HepG2 (cell line): ENCODE measurements at regions not wholly inside any gene's neighbourhood (a gene's known extent, or its start where the extent isn't known, plus 50 kb on each side); places are given as distances from the start of the nearest gene placed in this dataset.

ENCODE experiments used
- ATAC-seq: fragments of 200-7000 bp; cut with Tn5 transposase; 3 replicates; pipeline ENCODE4 v1.9.1; 2020; ENCODE audit warnings: mild to moderate bottlenecking, moderate library complexity
- BruUV-seq: library from RNA; stranded (reverse); fragments of 400-500 nt; replicated peaks from 2 replicates; lab custom pipeline; 2021; lab: Mats Ljungman, UMichigan
- CTCF ChIA-PET: fragments of 300-600 bp; formaldehyde crosslinking; extraction: SDS; loops from one replicate; lab custom pipeline; 2021; ENCODE audit warnings: low total read pairs, inconsistent platforms, low intra/inter-chr PET ratio; lab: Yijun Ruan, JAX
- POLR2A ChIA-PET: fragments of 350-600 bp; sonication (Branson Sonifier 250); formaldehyde crosslinking; loops from one replicate; lab custom pipeline; 2020; ENCODE audit warnings: antibody characterized with exemption, inconsistent platforms; lab: Yijun Ruan, JAX
- DNase-seq: peaks from one replicate; pipeline ENCODE4 v3.0.0-alpha.2; 2015; ENCODE audit warnings: low spot score
- FAIRE-seq: peaks from 3 replicates; lab custom pipeline; 2011; peaks lifted over from hg19 to GRCh38; lab: Jason Lieb, UNC
- H2AFZ ChIP-seq: one replicate; pipeline ENCODE4 v1.6.1; 2011; ENCODE audit warnings: low read length, inconsistent platforms
- H3K27ac ChIP-seq: fragments of 300-600 bp; 3 replicates; pipeline ENCODE4 v1.8.0; 2011; ENCODE audit warnings: mixed run types, mild to moderate bottlenecking, mixed read lengths, low read length, inconsistent platforms; ENCODE audit not compliant: insufficient read depth; ENCODE audit errors: extremely low read length
- H3K27me3 ChIP-seq, 2 experiments: fragments of 200-600 bp in 1 of 2; 2 replicates in 1 of 2; 3 replicates in 1 of 2; pipeline versions ENCODE4 v1.6.0 to v1.8.0; 2011; ENCODE audit warnings: low read length in 2 of 2, mild to moderate bottlenecking in 2 of 2, moderate library complexity in 2 of 2, inconsistent platforms in 1 of 2; ENCODE audit not compliant: insufficient read depth in 2 of 2, control insufficient read depth in 1 of 2
- H3K36me3 ChIP-seq, 2 experiments: fragments of 200-600 bp in 1 of 2; replicated peaks in 1 of 2; 2 replicates in 1 of 2; 3 replicates in 1 of 2; pipeline versions ENCODE4 v1.5.1 to v1.8.0; 2011; ENCODE audit warnings: low read length in 2 of 2, inconsistent platforms in 1 of 2; ENCODE audit not compliant: insufficient read depth in 2 of 2, control insufficient read depth in 1 of 2
- H3K4me1 ChIP-seq: 2 replicates; pipeline ENCODE4 v1.5.1; 2012; ENCODE audit warnings: low read length, inconsistent platforms; ENCODE audit not compliant: insufficient read depth
- H3K4me2 ChIP-seq: 2 replicates; pipeline ENCODE4 v1.6.0; 2011; ENCODE audit warnings: low read depth, low read length, inconsistent platforms
- H3K4me3 ChIP-seq, 3 experiments: fragments of 200-600 bp in 1 of 3; sonication (generic), shearing (Covaris generic) in 1 of 3; replicated peaks in 1 of 3; 2 replicates each; pipeline ENCODE4 v1.5.1; 2011 to 2016; ENCODE audit warnings: low read length in 3 of 3, inconsistent platforms in 2 of 3, low read depth in 2 of 3, mild to moderate bottlenecking in 2 of 3, control low read depth in 1 of 3, mixed read lengths in 1 of 3; ENCODE audit not compliant: insufficient read depth in 1 of 3
- H3K79me2 ChIP-seq: one replicate; pipeline ENCODE4 v1.6.1; 2011; ENCODE audit warnings: low read length, inconsistent platforms; ENCODE audit not compliant: insufficient read depth
- H3K9ac ChIP-seq: 2 replicates; pipeline ENCODE4 v1.6.0; 2011; ENCODE audit warnings: mild to moderate bottlenecking, low read depth, low read length, inconsistent platforms; ENCODE audit not compliant: insufficient read depth
- H3K9me3 ChIP-seq: 2 replicates; pipeline ENCODE4 v1.5.1; 2012; ENCODE audit warnings: mild to moderate bottlenecking, low read length
- H4K20me1 ChIP-seq: 2 replicates; pipeline ENCODE4 v1.6.0; 2011; ENCODE audit warnings: inconsistent platforms, mild to moderate bottlenecking, low read length, moderate library complexity; ENCODE audit not compliant: insufficient read depth
- IRF2 ChIP-seq: IDR thresholded peaks from 2 replicates; pipeline ENCODE4 v1.6.1; 2018; ENCODE audit warnings: missing genetic modification reagents, missing compliant biosample characterization
- SPEN ChIP-seq: sonication (generic); formaldehyde crosslinking; IDR thresholded peaks from 2 replicates; pipeline ENCODE4 v1.5.1; 2020; ENCODE audit warnings: low read depth, mild to moderate bottlenecking, missing genetic modification reagents
- ZNF142 ChIP-seq: sonication (generic); formaldehyde crosslinking; IDR thresholded peaks from 2 replicates; pipeline ENCODE4 v1.4.0; 2020; ENCODE audit warnings: missing genetic modification reagents
- ZSCAN21 ChIP-seq: sonication (generic); formaldehyde crosslinking; IDR thresholded peaks from 2 replicates; pipeline ENCODE4 v1.8.0; 2022; ENCODE audit warnings: mild to moderate bottlenecking, missing genetic modification reagents, moderate library complexity, borderline replicate concordance
- WGBS: methylation state at CpG from one replicate; pipeline ENCODE4 v1.1.6; 2017; ENCODE audit warnings: low lambda C conversion rate; 5-methylcytosine and 5-hydroxymethylcytosine counted together
- in situ Hi-C: cut with HindIII; loops from 2 replicates; pipeline ENCODE4 v1.10.0; 2017; ENCODE audit warnings: low pct_unique_long_range_greater_than_20kb; ENCODE audit not compliant: extremely low pct_ligation_motif_present
- intact Hi-C: fragments of 100-400 bp; cut with micrococcal nuclease; formaldehyde crosslinking; loops from one replicate; pipeline ENCODE4 v1.10.0; 2022; ENCODE audit not compliant: unreplicated experiment

DNA sequence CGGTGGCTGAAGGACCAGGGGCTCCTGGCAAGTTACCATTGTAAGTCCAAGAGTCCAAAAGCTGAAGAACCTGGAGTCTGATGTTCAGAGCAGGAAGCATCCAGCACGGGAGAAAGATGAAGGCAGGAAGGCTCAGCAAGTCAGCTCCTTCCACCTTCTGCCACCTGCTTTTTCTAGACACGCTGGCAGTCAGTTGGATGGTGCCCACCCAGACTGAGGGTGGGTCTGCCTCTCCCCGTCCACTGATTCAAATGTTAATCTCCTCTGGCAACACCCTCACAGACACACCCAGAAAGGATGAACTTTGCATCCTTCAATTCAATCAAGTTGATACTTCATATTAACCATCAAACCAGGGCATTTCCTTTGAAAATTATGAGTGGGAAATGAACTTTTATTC is 1272.4 kb upstream of the TMEM132C start (continued):
- TF ChIP-seq SPEN (CRISPR knock-in tag) (no peak), IRF2 (no peak)
- TF ChIP-seq, all 625 proteins: peak for 0

GRCh38 chr12:126998031-126998430 is 1268.9 kb upstream of the TMEM132C start:
- intact Hi-C loops (no loop called here), in situ Hi-C loops (no loop called here)
- Histone ChIP-seq H3K4me3 (no peak overlapping the region), H3K9ac (no peak overlapping the region), H3K9me3 (peaks cover 57% of the 10 kb centered on the region), H2AFZ (no peak overlapping the region), H3K4me2 (no peak overlapping the region), H3K4me1 (no peaks in the 10 kb centered on the region), H3K79me2 (no peaks in the 10 kb centered on the region), H3K27me3 (no peaks in the 10 kb centered on the region), H4K20me1 (no peaks in the 10 kb centered on the region), H3K27ac (no peak overlapping the region), H3K36me3 (no peaks in the 10 kb centered on the region)
- DNase-seq (no peak), ATAC-seq (no peak), FAIRE-seq (no peak)
- BruUV-seq, result no TSS peak
- WGBS, result 27% methylated on average over 4 of the region's 4 CpGs
- ChIA-PET CTCF (no interaction called here), POLR2A (no interaction called here)
- TF ChIP-seq ZSCAN21 (CRISPR knock-in tag), result no peak
- TF ChIP-seq ZNF142 (CRISPR knock-in tag), result no peak
